ENCODE measurements at regions not wholly inside any gene's neighbourhood (a gene's known extent, or its start where the extent isn't known, plus 50 kb on each side); places are given as distances from the start of the nearest gene placed in this dataset.
"Not testable (repeated sequence)": the region's sequence is repeated elsewhere in the genome, so short reads cannot be mapped to it uniquely, and the experiment has no call there.

DNA sequence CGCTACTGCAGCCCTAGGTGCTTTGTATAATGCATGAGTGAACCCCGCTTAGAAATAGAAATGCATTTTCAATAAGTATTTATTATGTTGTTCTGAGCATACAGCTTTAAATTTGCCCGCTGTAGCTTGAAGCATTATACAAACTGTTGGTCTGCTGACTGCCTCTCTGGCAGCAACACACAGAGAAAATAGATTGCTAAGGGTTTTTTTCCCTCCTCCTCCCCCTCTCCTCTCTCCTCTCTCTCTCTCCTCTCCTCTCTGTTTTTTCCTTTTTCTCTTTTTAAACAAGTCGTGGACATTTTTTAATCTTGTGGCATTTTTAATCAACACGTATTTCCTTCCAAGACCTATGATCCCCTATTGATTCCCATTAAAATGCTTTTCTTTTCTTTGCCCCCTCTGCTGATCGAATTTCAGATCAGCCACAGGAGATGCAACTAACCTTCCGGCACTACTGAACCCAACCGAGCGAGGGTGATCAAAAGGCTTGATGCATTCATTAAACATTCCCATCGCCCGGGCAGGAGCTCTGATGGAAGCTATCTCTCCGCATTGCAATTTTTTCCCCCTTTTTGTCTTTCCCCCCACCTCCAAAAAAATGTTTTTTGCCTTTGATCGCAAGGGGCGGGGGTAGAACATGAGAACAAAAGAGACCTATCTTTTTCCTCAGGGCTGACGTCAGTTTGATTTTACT is 90.7 kb upstream of the ARID1B start:
- TF ChIP-seq, protein P1, sequence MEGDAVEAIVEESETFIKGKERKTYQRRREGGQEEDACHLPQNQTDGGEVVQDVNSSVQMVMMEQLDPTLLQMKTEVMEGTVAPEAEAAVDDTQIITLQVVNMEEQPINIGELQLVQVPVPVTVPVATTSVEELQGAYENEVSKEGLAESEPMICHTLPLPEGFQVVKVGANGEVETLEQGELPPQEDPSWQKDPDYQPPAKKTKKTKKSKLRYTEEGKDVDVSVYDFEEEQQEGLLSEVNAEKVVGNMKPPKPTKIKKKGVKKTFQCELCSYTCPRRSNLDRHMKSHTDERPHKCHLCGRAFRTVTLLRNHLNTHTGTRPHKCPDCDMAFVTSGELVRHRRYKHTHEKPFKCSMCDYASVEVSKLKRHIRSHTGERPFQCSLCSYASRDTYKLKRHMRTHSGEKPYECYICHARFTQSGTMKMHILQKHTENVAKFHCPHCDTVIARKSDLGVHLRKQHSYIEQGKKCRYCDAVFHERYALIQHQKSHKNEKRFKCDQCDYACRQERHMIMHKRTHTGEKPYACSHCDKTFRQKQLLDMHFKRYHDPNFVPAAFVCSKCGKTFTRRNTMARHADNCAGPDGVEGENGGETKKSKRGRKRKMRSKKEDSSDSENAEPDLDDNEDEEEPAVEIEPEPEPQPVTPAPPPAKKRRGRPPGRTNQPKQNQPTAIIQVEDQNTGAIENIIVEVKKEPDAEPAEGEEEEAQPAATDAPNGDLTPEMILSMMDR (IDR thresholded peaks at IDR 0.05): peak; percentile 73
- Mint-ChIP-seq H3K4me3 (ENCODE audit: unreplicated experiment) (peak overlapping the region; percentile 91), H3K27ac (ENCODE audit: unreplicated experiment) (peak overlapping the region; percentile 97), H3K36me3 (ENCODE audit: low read depth) (no peaks in the 10 kb centered on the region), H3K4me1 (ENCODE audit: low read depth) (peaks cover 14% of the 10 kb centered on the region), H3K27me3 (ENCODE audit: low read depth) (no peaks in the 10 kb centered on the region), H3K9me3 (ENCODE audit: low read depth) (no peaks in the 10 kb centered on the region)
- DNase-seq (ENCODE audit: low spot score): no peak

DNA sequence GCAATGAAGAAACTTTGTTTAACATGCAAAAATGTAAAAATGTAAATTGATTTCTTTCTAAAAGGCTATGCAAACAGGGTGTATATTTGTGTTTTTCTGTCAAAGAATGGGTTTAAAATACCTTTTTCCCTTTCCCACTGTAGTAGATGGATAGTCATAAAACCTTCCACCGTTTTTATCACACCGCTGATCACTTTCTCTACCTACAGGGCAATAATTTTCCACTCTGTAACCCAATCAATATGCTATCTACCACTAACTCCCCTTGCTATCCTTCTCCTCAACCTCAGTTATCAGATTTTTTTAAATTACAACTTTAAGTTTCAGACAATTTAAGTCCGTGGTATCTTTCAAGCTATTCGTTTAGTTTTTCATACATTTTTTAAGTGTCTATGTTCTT is 91.4 kb upstream of the ARID1B start:
- TF ChIP-seq, protein P1 (IDR thresholded peaks at IDR 0.05): no peak
- Mint-ChIP-seq H3K4me1 (ENCODE audit: low read depth) (peaks cover 14% of the 10 kb centered on the region), H3K4me3 (ENCODE audit: unreplicated experiment) (peak overlapping the region; percentile 91), H3K27ac (ENCODE audit: unreplicated experiment) (peak overlapping the region; percentile 97), H3K36me3 (ENCODE audit: low read depth) (no peaks in the 10 kb centered on the region), H3K27me3 (ENCODE audit: low read depth) (no peaks in the 10 kb centered on the region), H3K9me3 (ENCODE audit: low read depth) (no peaks in the 10 kb centered on the region)
- no peak for DNase-seq (ENCODE audit: low spot score)

DNA sequence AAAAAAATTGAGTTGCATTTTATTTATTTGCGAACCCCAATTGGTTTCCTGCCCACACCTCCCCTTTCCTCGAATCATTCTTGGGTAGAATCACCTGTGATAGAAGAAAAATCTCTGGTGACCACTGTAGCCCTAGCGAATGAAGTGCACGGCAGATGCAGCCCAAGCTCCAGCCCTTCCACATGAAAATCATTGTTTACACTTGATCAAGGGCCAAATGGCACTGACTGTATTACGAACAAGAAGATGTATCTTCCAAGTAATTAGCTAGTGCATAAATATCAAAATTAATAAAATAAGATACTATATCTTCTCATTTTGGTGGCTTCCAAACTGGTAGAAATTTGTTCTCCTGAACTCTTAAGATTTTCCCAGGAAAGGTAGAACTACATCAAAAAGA is 93.4 kb upstream of the ARID1B start:
- no peak for DNase-seq (ENCODE audit: low spot score)
- Mint-ChIP-seq H3K36me3 (ENCODE audit: low read depth) (no peaks in the 10 kb centered on the region), H3K27me3 (ENCODE audit: low read depth) (no peaks in the 10 kb centered on the region), H3K4me3 (ENCODE audit: unreplicated experiment) (no peak overlapping the region), H3K27ac (ENCODE audit: unreplicated experiment) (no peak overlapping the region), H3K9me3 (ENCODE audit: low read depth) (peaks cover 6% of the 10 kb centered on the region), H3K4me1 (ENCODE audit: low read depth) (peaks cover 14% of the 10 kb centered on the region)
- TF ChIP-seq, protein P1 (IDR thresholded peaks at IDR 0.05): no peak

DNA sequence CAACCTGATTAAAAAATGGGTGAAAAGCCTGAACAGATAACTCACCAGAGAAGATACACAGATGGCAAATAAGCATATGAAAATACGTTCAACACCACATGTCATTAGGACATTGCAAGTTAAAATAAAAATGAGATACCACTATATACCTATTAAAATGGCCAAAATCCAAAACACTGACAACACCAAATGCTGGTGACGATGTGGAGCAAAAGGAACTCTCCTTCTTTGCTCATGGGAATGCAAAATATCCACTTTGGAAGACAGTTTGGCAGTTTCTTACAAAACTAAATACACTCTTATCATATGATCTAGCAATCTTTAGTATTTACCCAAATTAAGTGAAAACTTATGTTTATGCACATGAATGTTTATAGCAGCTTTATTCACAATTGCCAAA is 100.5 kb upstream of the ARID1B start:
- DNase-seq (ENCODE audit: low spot score): no peak
- Mint-ChIP-seq H3K4me1 (ENCODE audit: low read depth) (no peaks in the 10 kb centered on the region), H3K27ac (ENCODE audit: unreplicated experiment) (no peak overlapping the region), H3K9me3 (ENCODE audit: low read depth) (peaks cover 32% of the 10 kb centered on the region), H3K27me3 (ENCODE audit: low read depth) (peaks cover 5% of the 10 kb centered on the region), H3K36me3 (ENCODE audit: low read depth) (peaks cover 11% of the 10 kb centered on the region), H3K4me3 (ENCODE audit: unreplicated experiment) (no peak overlapping the region)
- TF ChIP-seq, protein P1 (IDR thresholded peaks at IDR 0.05): no peak

DNA sequence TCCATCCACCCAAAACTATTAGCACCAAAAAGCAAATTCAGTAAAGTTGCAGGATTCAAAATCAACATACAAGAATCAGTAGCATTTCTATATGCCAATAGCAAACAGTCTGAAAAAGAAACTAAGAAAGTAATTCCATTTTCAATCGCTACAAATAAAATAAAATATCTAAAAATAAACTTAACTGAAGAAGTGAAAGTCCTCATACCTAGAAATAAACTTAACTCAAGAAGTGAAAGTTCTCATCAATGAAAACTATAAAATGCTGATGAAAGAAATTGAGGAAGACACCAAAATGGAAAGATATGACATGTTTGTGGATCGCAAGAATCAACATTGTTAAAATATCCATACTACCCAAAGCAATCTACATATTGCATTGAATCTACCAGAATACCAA is 103.0 kb upstream of the ARID1B start:
- TF ChIP-seq, protein P1 (IDR thresholded peaks at IDR 0.05): no peak
- H3K27me3 Mint-ChIP-seq (ENCODE audit: low read depth): peaks cover 5% of the 10 kb centered on the region
- no peak overlapping the region for H3K4me3 Mint-ChIP-seq (ENCODE audit: unreplicated experiment)
- no peak for DNase-seq (ENCODE audit: low spot score)
- H3K9me3 Mint-ChIP-seq (ENCODE audit: low read depth): peaks cover 26% of the 10 kb centered on the region
- peaks cover 11% of the 10 kb centered on the region for H3K36me3 Mint-ChIP-seq (ENCODE audit: low read depth)
- H3K27ac Mint-ChIP-seq (ENCODE audit: unreplicated experiment): no peak overlapping the region
- no peaks in the 10 kb centered on the region for H3K4me1 Mint-ChIP-seq (ENCODE audit: low read depth)

DNA sequence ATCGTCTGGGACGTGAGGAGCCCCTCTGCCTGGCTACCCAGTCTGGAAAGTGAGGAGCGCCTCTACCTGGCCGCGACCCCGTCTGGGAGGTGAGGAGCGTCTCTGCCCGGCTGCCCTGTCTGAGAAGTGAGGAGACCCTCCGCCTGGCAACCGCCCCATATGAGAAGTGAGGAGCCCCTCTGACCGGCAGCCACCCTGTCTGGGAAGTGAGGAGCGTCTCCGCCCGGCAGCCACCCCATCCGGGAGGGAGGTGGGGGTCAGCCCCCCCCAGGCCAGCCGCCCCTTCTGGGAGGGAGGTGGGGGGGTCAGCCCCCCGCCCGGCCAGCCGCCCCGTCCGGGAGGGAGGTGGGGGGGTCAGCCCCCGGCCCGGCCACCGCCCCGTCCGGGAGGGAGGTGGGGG is 107.1 kb upstream of the ARID1B start:
- Mint-ChIP-seq H3K36me3 (ENCODE audit: low read depth) (peaks cover 11% of the 10 kb centered on the region), H3K9me3 (ENCODE audit: low read depth) (peaks cover 25% of the 10 kb centered on the region), H3K27me3 (ENCODE audit: low read depth) (peaks cover 38% of the 10 kb centered on the region)
- DNase-seq (ENCODE audit: low spot score); H3K4me3 Mint-ChIP-seq (ENCODE audit: unreplicated experiment); H3K4me1 Mint-ChIP-seq (ENCODE audit: low read depth); H3K27ac Mint-ChIP-seq (ENCODE audit: unreplicated experiment): not testable (repeated sequence)
